Spleen (tissue), 7 donors: ENCODE measurements at regions not wholly inside any gene's neighbourhood (a gene's known extent, or its start where the extent isn't known, plus 50 kb on each side); places are given as distances from the start of the nearest gene placed in this dataset.

Source experiments
- POLR2A ChIP-seq, 3 donors: fragments of 450-650 bp; IDR thresholded peaks; one replicate each; pipeline ENCODE4 v1.5.1; 2017; ENCODE audit warnings: antibody characterized with exemption in 3 of 3, mild to moderate bottlenecking in 1 of 3
- TF ChIP-seq, protein P1 (sequence below), 11 experiments: fragments of 200-600 bp in 7 of 11; fragments of 450-650 bp in 4 of 11; sonication (generic) in 4 of 11; IDR thresholded peaks in 8 of 11; conservative IDR thresholded peaks in 3 of 11; 1 replicate in 7 of 11; 2 replicates in 4 of 11; pipeline versions ENCODE4 v1.4.0 to v1.8.0; 2016 to 2021; ENCODE audit warnings: antibody characterized with exemption in 11 of 11, inconsistent platforms in 4 of 11, mild to moderate bottlenecking in 1 of 11
- donor health status: DM: no; HTN: no; CAD: no; lungs with moderate emphysema.
- donor health status: DM: no; HTN: no; CAD: no.
- donor health status: DM: no; HTN: no; CAD: no.

DNA sequence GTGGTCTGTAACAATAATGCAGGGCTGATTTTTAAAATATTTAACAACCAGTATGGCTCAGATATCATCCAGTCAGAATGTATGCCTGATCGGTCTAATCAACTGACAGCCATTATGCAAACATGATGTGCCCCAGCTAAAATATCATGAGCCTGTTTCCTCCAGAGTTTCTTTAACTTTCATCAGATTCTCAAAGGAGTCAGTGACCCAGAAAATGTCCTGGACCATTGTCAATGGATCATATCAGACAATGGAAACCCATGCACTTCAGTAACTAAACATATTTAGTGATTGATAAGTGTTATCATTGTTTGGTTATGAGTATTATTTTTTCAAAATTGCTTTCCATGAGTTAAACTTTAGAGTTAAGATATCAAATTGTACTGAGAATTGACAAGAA, 173.5 kb downstream of the LMBRD1 start:
- TF ChIP-seq, protein P1, sequence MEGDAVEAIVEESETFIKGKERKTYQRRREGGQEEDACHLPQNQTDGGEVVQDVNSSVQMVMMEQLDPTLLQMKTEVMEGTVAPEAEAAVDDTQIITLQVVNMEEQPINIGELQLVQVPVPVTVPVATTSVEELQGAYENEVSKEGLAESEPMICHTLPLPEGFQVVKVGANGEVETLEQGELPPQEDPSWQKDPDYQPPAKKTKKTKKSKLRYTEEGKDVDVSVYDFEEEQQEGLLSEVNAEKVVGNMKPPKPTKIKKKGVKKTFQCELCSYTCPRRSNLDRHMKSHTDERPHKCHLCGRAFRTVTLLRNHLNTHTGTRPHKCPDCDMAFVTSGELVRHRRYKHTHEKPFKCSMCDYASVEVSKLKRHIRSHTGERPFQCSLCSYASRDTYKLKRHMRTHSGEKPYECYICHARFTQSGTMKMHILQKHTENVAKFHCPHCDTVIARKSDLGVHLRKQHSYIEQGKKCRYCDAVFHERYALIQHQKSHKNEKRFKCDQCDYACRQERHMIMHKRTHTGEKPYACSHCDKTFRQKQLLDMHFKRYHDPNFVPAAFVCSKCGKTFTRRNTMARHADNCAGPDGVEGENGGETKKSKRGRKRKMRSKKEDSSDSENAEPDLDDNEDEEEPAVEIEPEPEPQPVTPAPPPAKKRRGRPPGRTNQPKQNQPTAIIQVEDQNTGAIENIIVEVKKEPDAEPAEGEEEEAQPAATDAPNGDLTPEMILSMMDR (IDR thresholded peaks at IDR 0.05 in 8 of 11, conservative IDR thresholded peaks at IDR 0.05 in 3 of 11): no peak
- no peak for TF ChIP-seq POLR2A (IDR thresholded peaks at IDR 0.05)
